RPMI8226 (cell line): ENCODE measurements at regions not wholly inside any gene's neighbourhood (a gene's known extent, or its start where the extent isn't known, plus 50 kb on each side); places are given as distances from the start of the nearest gene placed in this dataset.

Experiments
- DNase-seq: peaks from one replicate; pipeline ENCODE4 v3.0.0-alpha.2; 2015

DNA sequence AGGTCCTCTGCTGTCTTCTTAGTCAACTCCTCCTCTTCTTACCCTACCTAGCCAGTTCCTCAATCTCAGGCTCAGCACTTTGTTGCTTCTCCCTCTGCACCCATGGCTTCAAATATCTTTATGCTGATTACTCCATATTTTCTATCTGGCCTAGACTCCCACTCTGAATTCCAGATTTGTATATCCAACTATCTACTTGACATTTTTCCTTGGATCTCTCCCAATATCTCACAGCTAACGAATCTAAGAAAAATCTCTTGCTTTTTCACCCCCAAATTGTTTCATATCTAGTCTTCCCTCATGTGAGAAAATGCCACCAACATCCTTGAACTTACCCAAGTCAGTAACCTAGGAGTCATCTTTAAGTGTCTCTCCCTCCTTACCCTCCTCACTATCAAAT is 176.4 kb upstream of the ERCC4 start:
- no peak for DNase-seq

DNA sequence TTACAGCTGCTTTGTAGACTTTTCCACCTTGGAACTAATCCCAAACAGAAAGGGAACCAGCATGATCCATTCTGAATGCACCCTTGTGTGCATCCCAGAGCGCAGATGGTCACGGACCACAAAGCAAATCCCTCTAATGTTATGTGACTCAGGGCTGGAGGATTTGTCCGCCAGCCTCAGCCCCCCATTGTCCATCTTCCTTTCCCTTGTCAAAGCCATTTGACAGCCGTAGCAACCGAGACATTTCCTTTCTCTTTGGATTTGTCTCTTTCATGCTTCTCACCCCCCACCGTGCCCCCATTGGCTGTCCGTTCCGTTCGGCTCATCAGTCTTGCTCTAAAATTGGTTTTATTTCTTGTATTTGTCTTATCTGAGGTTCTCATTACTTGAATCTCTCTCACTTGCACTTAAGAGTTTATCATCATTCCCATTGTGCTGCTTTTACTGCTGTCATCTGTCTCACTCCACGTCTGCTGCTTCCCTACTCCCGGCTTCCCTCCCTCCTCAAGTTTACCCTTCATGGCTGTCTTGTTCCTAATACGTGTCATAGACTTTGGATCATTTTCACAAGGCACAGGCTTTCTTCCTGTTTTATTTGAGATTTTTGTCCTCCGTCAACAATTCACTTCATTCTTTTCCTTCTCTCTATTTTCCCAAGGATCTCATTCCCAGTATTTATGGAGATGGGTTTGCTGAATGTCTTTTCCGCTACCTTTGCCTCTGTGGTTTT is 163.4 kb upstream of the ERCC4 start:
- no peak for DNase-seq

DNA sequence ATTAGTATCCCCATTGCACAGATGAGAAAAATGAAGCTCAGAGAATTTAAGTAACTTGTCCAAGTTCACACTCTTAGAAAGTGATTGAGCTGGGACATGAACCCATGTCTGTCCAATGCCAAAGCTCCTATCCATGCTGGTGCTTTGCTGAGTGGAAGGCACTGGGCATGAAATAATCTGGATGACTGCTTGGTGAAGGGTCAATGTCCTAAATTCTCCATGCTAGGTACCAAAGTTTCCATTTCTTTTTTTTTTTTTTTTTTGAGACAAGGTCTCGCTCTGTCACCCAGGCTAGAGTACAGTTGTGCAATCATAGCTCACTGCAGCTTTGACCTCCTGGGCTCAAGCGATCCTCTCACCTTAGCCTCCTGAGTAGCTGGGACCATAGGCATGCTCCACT is 153.6 kb upstream of the ERCC4 start:
- no peak for DNase-seq

DNA sequence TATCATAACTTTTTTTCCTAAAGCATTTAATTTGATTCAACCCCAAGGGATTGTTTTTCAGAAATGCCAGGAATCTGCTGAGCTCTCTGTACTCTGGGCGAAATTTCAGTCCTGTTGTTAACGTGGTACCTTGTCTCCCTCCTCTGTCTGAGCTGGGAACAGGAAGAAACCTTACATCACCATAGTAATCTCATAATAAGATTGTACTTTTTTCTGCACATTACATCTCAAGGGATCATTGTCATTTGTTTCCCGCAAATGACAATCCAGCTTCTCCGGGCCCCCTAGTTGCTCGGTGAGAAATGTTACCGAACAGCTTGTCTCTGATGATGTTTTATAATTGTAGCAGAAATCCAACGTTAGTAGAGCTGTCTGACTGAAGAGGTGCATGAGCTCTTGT is 152.7 kb upstream of the ERCC4 start:
- no peak for DNase-seq

DNA sequence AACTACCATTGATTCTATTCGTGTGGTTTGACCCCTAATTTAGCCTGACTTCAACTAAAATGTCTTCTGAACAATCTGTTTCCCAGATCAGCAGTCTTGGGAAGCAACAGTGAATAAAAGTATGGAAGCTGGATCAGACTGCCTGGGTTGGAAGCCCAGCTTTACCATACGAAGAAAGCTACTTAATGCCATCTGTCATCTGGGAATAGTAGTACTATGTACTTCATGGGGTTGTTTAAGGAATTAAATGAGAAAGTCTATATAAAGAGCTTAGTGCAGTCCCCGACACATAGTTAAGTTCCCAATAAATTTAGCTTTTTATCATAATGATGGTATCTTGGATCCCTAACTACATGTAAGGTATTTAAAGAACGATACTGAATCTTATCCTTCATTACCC is 151.5 kb upstream of the ERCC4 start:
- no peak for DNase-seq

DNA sequence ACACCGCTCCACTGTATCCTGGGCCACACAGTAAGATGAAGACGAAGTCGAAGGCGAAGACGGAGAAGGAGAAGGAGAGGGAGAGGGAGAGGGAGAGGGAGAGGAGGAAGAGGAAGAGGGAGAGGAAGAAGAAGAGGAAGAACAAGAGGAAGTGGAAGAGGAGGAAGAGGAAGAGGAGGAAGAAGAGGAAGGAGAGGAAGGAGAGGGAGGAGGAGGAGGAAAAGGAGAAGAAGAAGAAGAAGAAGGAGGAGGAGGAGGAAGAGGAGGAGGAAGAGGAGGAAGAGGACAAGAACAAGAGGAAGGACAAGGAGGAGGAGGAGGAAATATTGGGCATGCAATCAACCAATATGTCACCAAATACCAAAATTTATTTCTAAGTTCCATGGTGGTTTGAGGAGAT is 149.5 kb upstream of the ERCC4 start:
- no peak for DNase-seq

DNA sequence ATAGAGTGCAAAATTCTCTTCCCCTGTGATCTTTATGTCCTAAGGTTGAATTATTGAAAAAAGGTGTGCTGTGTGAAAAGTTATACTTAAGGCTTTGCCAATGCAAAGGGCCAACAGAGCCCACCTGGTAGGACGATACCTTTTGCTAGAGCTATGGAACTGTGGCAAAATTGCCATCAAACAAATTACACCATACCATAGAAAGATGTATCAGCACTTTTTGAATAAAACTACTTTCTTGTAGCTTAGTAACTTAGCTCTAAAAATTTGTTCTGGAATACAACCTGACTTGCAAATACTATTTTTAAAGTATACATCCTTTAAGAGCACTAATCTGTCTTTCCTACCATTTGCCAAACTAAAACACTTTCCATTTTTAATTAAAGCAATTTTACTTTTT is 147.2 kb upstream of the ERCC4 start:
- no peak for DNase-seq

DNA sequence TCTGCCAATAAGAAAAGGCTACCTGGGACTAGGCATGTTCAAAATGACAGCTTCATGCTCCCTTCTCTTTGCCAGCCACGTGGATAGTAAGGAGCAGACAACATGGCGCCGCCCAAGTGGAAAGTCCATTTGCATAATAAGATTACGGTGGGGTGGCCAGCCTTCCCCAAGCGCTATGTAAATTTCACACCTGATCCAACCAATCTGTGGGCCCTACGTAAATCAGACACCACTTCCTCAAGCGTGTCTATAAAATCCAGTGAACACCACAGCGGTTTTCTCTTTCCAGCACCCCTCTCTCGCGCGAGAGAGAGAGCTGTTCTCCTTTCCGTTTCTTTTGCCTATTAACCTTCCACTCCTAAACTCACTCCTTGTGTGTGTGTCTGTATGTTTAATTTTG is 140.3 kb upstream of the ERCC4 start:
- peak; percentile 31 for DNase-seq

DNA sequence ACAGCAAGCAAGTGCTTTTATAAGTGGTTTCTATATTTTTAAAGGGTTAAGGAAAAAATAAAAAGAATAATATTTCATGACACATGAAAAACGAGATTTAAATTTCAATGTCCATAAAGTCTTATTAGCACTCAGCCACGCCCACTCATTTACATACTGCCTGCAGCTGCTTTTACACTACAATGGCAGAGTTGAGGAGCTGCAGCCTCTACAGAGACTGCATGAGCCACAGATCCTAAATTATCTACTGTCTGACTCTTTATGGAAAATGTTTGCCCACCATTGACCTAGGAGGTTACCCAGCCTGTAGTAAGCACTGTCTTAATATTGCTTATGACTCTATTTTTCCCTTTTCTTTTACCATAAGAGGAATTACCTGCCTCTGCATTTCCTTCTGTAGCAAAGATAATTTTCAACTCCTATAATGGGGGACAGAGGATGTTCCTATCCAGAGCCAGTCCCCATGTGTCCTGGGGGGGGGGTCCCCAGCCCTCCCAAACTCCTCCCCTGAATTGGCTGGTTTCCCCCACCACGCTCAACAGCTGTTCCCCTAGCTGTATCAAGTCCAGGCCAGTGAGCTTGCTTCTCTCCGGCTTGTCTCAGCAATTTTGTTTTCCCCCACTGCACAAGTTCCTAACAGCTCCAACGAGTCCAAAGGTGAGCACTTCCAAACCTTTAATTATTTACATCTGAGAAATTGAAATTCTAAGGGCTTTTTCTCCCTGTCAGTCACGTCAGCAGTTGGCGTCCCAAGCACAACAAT is 139.4 kb upstream of the ERCC4 start:
- no peak for DNase-seq

DNA sequence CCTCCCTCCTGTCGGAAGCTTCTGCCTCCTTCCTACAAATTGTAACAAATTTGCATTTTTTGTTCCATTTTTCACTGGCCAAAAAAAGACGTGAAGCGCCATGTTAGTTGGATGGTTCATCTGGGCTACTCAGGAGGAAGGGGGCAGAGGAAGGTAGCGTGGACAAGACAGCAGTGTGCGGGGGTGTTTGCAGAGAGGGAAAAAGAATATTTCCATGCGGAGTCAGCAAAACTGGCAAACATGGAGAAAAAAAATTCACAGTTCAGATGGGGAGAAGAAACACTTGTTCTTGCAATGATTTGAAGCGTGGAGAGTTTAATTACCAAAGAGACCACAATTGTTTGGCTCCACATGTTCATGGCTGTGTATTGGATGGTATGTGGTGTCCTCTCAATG is 138.8 kb upstream of the ERCC4 start:
- DNase-seq, result no peak

DNA sequence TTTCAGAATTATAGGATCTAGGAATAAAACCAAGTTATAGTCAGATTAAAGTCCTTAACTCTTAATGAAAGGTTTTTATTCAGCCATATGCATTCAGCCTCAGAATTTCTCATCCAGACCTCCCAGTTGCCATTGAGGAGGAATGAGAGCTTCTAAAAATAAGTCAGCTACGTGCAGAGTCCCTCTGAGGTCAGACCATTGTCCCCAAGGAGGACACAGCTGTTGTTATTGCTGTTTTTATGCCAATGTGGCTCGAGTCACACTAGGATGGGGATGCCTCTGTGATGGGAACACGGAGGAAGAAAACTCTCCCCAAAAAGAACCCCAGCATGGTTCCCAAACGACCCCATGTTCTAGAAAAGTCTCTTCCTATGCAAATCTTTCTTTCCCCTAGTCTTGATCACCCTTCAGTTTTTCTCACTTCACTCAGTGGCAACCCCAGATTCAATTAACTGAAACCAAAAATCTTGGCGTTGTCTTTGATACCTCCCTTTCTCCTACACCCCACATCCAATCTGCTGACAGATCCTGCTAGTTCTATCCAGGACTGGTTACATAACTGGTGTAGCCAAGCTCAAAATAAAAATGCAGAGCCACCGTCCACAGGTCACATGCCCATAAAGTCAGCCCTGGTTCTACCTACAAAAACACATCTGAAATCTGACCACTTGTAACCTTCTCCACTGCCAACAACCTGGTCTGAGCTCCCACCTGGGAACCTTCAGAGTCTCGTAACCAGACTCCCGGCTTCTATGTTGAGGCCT is 138.2 kb upstream of the ERCC4 start:
- no peak for DNase-seq

DNA sequence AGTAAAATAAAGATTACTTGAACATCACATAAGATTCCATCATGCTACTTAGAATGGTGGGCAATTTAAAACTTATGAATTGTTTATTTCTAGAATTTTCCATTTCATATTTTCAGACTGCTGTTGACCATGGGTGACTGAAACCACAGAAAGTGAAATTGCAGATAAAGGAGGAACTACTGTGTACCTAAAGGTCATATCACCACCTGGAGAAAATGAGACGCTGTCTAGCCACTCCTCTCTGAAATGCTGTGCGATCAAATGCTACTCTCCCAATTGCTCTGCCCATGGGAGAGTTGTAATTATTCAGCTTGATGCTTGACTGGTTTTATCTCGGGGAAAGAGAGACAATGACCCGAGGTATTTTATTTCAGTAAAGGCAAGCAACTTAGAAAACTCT is 128.9 kb upstream of the ERCC4 start:
- no peak for DNase-seq

DNA sequence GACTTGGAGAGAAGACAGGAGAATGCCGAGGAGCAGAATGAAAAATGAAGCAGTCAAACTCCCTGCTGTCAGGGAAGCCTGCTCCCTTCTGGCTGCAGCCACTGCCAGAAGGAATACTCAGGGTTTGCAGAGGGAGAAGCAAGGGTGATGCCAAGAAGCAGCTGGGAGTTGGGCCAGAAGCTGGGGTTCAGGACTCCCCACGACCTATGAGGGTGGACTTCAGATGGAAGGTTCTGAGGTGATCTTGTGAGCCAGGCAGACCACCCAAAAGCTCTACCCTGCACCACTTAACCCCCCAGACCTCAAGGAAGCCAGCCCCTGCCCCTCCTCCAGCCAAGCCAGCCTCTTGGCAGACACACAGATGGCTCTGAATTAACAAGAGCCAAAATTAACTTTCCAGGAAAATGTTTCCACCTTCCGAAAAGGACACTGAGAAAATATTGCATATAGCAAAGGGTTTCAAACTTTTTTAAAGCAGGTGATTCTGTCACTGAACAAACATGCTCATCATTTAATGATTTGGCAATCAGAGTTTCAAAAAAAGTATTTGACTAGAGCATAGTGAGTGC is 126.0 kb upstream of the ERCC4 start:
- no peak for DNase-seq

DNA sequence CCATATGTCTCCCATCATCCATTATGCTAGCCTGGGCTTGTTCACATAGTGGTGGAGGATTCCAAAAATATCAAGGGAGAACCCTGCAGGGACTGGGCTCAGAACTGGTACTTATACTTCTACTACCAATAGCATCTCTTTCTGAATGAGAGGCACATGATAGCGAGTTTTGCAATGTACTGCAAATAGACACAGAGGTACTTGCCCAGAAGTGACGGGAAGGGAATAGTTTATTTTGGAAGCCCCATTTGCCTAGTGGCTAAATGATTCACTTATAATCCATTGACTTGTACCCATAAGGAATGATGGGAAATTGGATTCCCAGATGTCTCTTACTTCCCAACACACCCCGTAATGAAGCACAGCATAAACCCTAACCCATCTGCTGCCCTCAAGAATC is 124.8 kb upstream of the ERCC4 start:
- DNase-seq, result no peak

DNA sequence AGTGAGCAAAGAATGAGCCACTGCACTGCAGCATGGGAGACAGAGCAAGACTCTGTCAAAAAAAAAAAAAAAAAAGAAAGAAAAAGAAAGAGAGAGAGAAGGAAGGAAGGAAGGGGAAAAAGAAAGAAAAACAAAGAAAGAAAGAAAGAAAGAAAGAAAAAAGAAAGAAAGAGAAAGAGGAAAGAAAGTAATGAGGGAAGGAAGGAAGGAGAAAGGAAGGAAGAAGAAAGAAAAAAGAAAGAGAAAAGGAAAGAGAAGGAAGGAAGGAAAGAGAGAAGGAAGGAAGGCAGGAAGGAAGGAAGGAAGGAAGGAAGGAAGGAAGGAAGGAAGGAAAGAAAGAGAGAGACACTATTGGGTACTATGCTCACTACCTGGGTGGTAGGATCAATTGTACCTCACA is 122.2 kb upstream of the ERCC4 start:
- no peak for DNase-seq

DNA sequence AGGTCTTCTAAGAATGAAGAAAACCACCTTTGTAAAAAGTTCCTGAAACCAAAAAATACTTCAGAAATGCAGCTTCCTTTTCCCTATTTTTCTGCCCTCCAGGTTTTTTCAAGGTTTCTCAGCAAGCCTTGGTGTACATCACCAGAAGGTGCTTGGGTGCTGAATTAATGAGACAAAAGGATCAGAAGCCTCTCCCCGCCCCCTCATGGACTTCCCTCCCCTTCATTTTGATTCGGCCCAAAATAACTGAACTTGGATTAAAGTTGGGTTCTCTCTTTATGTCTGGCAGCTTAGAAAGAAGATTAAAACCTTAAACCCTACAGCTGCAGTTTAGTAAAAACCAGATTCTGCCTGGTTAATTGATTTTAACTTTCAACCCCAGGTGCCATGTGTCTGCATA is 121.7 kb upstream of the ERCC4 start:
- no peak for DNase-seq

DNA sequence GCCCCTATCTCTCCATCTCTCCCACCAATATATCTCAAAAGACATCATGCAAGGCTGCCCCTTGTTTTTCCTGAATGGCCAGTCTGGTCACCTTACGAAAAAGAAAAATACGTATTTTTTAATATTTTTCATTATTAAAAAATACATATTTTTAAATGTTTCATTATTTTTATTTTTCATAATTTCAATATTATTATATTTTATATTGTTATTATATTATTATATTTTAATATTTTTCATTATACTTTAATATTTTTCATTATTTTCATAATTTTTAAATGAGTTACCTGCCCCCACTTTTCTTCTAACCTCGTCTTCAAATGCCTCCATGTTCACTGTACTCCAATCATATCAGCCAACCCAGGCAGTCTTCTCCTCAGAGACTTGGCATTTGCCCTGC is 116.0 kb upstream of the ERCC4 start:
- no peak for DNase-seq

DNA sequence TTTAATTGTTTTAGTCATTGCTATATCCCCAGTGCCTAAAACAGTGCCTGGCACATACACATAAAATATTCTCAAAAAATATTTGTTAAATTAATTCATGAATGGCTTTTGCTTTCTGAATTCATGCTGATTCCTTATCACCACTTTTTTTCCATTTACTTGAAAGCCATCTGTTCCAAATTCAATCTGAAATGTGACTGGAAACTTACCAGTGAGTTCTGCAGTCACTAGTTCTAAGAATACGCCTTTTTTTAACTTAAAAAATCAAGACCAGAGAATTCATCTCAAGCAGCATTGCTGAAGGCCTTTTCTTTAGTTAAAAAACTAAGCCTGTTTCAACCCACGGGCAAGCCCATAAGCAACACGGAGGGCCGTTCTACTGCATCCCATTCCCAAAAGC is 114.0 kb upstream of the ERCC4 start:
- no peak for DNase-seq

DNA sequence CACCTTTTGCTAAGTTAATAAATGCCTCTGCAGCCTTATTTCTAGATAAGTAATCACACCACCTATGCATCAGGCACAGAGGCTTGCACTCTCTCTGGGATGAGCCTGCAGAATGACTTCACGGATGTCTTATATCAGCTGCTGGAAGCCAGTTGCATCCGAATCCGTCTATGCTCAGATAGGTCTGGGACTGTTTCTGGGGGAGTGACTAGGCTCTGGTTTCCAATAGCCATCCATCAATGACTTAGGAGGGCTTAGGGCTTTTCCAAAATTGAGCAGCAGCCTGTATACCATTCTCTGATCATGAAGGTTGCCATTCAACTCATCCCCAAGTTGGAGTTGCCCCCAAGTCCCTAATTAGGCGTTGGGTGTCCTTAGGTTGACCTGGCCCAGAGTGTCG is 113.3 kb upstream of the ERCC4 start:
- no peak for DNase-seq

DNA sequence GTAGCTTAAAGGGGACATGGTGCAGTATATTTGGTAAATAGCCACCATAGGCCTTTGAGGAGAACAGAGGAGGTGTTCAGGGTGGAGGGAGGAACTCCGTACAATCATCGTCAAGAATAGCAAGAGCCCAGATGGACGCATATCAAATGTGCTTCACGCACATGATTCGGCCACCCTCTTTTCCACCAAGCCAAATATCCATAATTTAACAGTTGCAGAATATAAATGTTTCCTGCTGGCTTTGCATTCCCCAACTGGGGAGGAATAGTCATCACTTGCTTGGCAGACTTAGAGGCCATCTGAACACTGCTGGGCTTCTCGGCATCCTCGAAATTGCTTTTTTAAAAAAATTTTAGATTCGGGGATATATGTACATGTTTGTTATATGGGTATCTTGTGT is 111.9 kb upstream of the ERCC4 start:
- no peak for DNase-seq

DNA sequence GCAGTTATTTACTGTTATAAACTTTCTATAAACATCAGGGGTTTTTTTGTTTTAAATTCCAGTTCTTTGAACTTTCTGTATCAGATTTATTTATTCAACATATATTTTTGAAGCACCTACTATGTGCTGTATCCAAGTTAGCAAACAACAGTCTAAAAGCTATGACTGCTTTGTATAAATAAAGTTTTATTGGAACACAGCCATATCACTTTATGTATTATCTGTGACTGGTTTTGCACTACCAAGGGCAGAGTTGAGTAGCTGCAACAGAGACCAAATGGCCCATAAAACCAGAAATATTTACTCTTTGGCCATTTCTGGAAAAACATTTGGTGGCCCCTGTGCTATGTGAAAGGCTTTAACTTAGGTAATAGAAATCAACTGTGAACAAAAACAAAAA is 110.2 kb upstream of the ERCC4 start:
- no peak for DNase-seq

DNA sequence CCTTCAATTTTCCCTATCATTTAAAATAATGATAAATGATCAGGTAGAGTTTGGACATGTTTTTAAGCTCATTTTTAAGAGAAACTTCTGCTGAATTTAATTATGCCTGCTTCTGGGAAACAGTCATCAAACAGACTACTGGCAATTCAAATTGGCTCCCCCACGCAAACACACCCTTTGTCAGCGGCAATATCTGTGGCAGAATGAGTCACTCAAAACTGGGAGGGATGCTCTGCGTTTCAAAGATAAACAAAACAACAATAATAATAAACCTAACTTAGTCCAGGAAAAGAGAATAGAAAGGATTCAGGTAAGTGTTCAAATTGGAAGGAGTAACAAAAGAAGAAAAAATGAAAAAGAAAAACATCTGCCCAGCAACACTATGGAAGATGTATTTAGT is 108.1 kb upstream of the ERCC4 start:
- DNase-seq, result no peak

DNA sequence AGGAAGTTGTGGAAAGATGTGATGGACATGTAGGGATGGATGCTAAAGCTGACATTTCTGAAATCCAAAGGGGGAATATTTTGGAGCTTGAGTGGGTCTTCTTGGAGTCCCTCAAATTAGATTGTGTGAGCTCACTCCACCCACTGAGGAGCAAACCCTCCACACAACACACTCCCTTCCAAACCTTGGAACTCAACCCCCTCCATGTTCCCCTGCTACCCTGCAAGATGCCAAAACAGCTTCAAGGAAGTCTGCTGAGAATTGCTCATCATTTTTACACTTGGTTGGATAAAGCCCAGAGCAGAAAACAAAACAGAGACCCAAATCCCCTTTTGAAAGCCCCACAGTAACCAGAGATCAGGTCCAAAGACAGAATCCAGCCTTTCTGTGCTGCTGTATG is 103.3 kb upstream of the ERCC4 start:
- no peak for DNase-seq

DNA sequence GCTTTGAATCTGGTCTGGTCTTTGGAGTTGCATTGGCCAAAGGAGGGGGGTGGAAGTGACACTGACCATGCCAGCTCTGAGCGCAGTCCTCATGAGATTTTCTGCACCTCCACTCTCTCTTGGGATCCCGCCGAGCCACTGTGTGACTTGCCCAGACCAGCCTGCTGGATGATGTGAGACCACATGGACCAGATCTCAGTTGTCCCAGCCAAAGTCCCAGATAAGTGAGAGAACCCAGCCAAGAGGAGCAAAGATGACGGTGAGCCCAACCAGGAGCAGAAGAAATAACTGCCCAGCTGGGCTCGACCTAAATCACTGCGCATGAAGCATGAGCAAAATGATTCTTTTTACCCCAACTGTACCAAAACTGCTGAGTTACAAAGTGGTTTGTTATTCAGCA is 96.5 kb upstream of the ERCC4 start:
- no peak for DNase-seq
